A172 (cell line): ENCODE measurements at regions not wholly inside any gene's neighbourhood (a gene's known extent, or its start where the extent isn't known, plus 50 kb on each side); places are given as distances from the start of the nearest gene placed in this dataset.
A peak's percentile ranks its signal among the peaks of the same experiment; 100 is the strongest.

Experiments used
- DNase-seq: peaks from one replicate; pipeline ENCODE4 v3.0.0-alpha.2; 2015; ENCODE audit warnings: low spot score

- peak; percentile 22 for DNase-seq
Measured at GRCh38 chr14:76926521-76927251, 100.5 kb downstream of the LRRC74A start.

GRCh38 chr14:76925097-76925441, 98.9 kb downstream of the LRRC74A start:
- no peak for DNase-seq

DNA sequence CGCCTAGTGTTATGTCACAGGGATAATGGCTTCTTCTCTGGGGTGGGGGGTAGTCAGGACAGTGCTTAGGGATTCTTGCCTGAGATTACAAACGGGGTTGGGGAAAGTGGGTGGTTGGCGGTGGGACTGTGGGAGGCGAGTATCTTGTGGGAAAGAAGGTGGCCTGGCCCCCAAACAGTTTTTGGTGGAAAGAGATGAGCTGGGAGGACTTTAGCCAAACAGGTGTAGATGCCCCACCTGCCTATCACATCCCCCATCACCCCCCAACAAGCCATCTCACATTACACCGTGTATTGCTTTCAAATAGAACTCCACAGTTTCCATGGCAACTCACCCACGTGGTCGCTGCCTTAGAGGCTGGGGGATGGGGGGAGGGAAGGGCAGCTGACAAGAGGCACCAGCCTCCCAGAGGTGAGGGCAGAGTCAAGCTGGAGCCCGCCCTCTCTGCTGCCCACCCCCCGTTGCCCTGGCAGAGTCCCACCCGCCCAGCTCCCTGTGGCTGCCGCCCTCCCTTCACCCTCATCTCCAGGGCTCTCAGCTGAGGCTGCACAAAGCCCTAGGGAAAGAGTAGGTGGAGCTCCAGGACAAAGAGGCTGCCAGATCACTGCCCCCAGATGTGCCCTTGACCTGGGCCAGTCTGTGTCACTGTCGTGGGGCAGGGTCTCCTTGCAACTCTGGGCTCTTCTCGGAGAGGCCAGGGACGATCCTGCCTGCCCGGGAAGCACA, 98.3 kb downstream of the LRRC74A start:
- no peak for DNase-seq

DNA sequence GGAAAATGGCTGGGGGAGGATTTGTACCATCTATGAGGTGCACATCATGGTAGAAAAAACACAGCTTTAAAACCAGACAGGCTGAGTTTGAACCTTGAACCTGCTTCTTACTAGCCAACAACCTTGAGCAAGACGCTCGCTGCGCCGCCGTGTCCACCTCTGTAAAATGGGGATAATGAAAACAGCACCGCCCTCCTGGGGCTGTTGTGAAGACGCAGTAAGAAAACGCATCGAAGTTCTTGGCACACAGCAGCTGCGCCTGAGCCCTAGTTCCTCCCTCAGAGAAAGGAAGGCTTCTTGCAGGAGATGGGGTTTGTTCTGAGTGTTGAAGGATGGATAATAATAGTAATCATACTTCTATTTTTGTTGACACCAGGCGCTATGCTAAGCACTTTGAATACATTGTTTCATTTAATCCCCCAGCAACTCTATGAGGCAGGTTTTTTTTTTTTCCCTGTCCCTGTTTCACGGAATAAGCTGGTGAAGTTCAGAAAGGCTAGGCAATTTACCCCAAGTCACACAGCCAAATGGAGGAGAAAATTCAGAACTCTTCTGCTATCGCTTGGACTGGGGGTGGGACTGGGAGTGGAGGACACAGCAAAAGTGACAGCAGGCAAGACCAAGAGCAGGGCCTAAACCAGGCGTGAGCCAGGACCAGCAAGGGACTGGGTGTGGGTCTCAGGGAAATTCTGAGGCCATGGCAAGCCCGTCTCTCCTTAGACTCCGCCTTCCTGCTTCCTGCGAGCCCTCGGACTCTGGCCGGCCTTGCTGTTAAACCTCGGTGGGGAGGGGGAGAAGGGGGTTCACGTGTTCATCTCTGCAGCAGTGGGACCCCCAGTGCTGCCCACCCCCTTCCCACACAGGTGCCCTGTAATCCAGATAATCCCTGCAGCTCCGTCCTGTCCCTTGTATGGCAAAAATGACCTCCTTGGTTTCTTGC, 97.5 kb downstream of the LRRC74A start:
- no peak for DNase-seq

DNA sequence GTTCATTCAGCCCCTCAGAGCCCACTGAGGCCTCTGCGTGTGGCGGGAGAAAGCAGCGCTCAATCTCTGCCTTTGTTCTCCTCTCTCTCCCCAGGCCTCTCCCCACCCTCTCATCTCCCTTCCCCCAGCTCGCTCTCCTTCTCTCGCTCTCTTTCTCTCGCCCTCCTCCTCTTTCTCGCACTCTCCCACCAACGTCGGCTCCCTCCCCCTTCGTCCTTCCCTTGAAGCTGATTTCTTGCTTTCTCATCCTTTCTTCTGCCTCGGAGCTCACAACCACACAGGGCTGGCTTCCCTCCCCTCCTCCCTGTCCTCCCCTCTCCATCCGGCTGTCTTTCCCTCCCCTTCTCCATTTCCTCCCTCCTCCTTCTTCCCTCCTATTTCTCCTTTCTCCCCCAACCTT, 96.4 kb downstream of the LRRC74A start:
- DNase-seq = no peak

DNA sequence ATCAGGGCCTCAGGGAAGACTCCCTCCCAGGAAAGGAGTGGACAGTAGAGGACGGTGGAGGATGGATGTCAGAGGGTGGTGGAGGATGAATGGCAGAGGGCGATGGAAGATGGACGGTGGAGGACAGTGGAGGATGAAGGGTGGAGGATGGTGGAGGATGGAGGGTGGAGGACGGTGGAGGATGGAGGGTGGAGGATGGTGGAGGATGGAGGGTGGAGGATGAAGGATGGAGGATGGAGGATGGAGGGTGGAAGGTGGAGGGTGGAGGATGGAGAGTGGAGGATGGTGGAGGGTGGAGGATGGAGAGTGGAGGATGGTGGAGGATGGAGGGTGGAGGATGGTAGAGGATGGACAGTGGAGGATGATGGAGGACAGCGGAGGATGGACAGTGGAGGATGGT, 95.9 kb downstream of the LRRC74A start:
- DNase-seq = no peak

DNA sequence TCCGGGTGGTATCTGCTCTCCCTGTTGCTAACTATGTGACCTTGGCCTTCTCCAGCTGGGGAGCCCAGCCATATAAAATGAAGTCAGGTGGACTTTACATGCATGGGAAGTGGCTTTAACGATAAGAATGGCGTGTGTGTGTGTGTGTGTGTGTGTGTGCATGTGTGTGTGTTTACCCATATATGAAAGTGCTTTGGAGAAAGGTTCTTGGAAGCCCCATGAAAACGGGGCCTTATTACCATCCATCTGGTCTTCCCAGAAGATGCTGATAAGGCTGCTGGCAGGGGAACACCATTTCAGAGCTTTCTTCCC, 94.8 kb downstream of the LRRC74A start:
- DNase-seq = no peak

DNA sequence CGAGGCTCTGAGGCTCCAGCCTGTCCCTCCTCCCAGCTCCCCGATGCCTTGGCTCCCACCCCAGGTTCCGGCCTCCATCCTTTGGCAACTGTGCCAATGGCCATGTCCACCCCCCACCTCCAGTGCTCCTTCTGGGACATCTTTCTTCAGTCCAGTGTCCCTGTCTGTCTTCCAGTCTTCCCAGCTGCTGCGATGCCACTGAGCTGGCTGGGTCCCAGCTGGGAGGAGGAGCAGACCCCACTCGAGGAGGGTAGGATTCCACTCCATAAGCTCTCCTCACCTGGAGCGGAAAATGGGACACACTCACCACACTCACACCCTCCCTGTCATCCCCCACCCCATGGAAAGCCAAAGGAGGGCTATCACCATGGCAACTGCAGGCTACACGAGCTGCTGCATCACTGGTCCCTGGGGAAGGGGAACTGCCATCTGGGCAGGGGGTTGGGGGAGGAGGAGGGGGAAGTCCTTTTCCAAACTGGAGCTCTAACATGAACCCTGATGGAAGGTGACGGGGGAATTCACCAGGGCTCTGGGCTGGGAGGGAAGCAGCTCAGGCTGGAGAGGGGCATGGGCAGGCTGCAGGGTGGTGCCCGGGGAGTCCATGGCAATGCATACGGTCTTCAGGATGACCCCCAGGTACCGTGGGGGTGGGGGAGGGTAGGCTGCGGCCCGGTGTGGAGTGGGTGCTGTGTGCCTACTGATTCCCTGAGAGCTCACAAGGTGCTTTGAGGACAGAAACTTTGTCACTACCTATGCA, 94.3 kb downstream of the LRRC74A start:
- no peak for DNase-seq

DNA sequence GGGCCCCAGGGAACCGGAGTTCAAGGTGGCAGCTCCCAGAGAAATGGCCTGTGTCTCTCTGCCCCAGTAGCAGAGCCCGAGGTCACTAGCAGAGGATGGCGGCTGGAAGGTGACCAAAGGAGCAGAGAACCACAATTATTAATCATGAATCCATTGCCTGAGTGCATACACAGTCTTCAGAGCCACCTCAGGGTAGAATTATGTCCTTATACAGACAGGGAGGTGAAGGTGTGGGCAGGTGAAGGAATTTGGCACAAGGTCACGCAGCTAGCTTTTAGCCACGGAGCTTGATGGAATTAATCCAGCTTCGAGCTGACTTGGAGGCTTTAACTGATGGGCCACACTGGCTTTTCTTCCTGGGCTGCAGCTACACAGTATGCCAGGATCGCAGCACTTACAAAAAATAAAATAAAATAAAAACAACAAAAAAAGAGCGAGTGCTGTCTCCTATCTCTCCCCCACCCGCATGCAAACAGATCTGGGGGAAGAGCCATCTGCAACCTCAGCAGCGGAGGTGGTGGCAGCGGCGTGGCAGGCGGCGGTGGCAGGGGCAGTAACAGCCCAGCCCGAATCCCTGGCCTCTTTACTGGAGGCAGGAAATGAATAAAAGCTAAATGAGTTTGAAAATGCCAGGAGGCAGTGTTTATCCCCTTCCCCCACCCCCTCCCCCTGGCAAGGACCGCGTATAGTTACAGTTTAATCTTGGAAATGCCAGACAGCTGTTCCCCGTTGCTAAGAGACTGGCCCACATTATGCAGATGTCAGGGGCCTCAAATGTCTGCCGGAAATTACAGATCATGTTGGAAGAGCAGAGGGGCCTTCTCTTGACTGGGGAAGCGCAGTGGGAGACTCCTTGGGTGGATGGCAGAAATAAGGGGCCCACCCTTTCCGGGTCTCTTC, 93.5 kb downstream of the LRRC74A start:
- DNase-seq = peak; percentile 63
